Loucy (cell line): ENCODE measurements at regions not wholly inside any gene's neighbourhood (a gene's known extent, or its start where the extent isn't known, plus 50 kb on each side); places are given as distances from the start of the nearest gene placed in this dataset.

Source experiments
- EZH2phosphoT487 ChIP-seq: fragments of 200-600 bp; IDR thresholded peaks from 2 replicates; pipeline ENCODE4 v1.6.1; 2018; ENCODE audit warnings: antibody characterized with exemption, mild to moderate bottlenecking, moderate library complexity, borderline replicate concordance
- TF ChIP-seq, protein P1 (sequence below): fragments of 200-600 bp; sonication (generic); conservative IDR thresholded peaks from 2 replicates; pipeline ENCODE4 v1.5.1; 2014; ENCODE audit warnings: mild to moderate bottlenecking, antibody characterized with exemption, low read length

GRCh38 chr4:111755571-111755970 is 389.7 kb upstream of the FAM241A start:
- TF ChIP-seq, protein P1, sequence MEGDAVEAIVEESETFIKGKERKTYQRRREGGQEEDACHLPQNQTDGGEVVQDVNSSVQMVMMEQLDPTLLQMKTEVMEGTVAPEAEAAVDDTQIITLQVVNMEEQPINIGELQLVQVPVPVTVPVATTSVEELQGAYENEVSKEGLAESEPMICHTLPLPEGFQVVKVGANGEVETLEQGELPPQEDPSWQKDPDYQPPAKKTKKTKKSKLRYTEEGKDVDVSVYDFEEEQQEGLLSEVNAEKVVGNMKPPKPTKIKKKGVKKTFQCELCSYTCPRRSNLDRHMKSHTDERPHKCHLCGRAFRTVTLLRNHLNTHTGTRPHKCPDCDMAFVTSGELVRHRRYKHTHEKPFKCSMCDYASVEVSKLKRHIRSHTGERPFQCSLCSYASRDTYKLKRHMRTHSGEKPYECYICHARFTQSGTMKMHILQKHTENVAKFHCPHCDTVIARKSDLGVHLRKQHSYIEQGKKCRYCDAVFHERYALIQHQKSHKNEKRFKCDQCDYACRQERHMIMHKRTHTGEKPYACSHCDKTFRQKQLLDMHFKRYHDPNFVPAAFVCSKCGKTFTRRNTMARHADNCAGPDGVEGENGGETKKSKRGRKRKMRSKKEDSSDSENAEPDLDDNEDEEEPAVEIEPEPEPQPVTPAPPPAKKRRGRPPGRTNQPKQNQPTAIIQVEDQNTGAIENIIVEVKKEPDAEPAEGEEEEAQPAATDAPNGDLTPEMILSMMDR = no peak
- no peak for TF ChIP-seq EZH2phosphoT487
